MM.1S (cell line): ENCODE measurements at regions not wholly inside any gene's neighbourhood (a gene's known extent, or its start where the extent isn't known, plus 50 kb on each side); places are given as distances from the start of the nearest gene placed in this dataset.
"Not testable (repeated sequence)": the region's sequence is repeated elsewhere in the genome, so short reads cannot be mapped to it uniquely, and the experiment has no call there.

Experiments
- DNase-seq: peaks from one replicate; pipeline ENCODE4 v3.0.0-alpha.2; 2015
- H2AFZ ChIP-seq: fragments of 300-600 bp; sonication (generic); 2 replicates; pipeline ENCODE4 v1.6.0; 2016; ENCODE audit warnings: antibody characterized with exemption, low read length
- H3F3A ChIP-seq: fragments of 300-600 bp; sonication (generic); 2 replicates; pipeline ENCODE4 v1.6.1; 2016; ENCODE audit warnings: mild to moderate bottlenecking, antibody characterized with exemption, low read length, moderate library complexity, mixed read lengths; ENCODE audit not compliant: insufficient read depth
- H3K27ac ChIP-seq: fragments of 300-600 bp; sonication (generic); 2 replicates; pipeline ENCODE4 v1.5.1; 2016; ENCODE audit warnings: mild to moderate bottlenecking, low read length
- H3K27me3 ChIP-seq: fragments of 300-600 bp; sonication (generic); replicated peaks from 2 replicates; pipeline ENCODE4 v1.6.0; 2016; ENCODE audit warnings: low read length; ENCODE audit not compliant: insufficient read depth
- H3K36me3 ChIP-seq: fragments of 300-600 bp; sonication (generic); replicated peaks from 2 replicates; pipeline ENCODE4 v1.6.1; 2016; ENCODE audit warnings: mild to moderate bottlenecking, low read length, mixed read lengths; ENCODE audit not compliant: insufficient read depth
- H3K4me1 ChIP-seq: fragments of 300-600 bp; sonication (generic); 2 replicates; pipeline ENCODE4 v1.6.1; 2016; ENCODE audit warnings: low read length, mixed read lengths
- H3K4me2 ChIP-seq: fragments of 300-600 bp; sonication (generic); 2 replicates; pipeline ENCODE4 v1.6.0; 2016; ENCODE audit warnings: low read depth, low read length
- H3K4me3 ChIP-seq: fragments of 300-600 bp; sonication (generic); 2 replicates; pipeline ENCODE4 v1.5.1; 2016; ENCODE audit warnings: low read length, mixed read lengths
- H3K79me2 ChIP-seq: fragments of 300-600 bp; sonication (generic); 2 replicates; pipeline ENCODE4 v1.6.1; 2016; ENCODE audit warnings: mixed run types, low read length, mixed read lengths
- H3K9ac ChIP-seq: fragments of 300-600 bp; sonication (generic); 2 replicates; pipeline ENCODE4 v1.6.1; 2016; ENCODE audit warnings: low read length, mixed read lengths
- H3K9me2 ChIP-seq: fragments of 300-600 bp; sonication (generic); replicated peaks from 2 replicates; pipeline ENCODE4 v1.6.1; 2016; ENCODE audit warnings: mild to moderate bottlenecking, low read length, mixed read lengths; ENCODE audit not compliant: insufficient read depth
- H3K9me3 ChIP-seq: fragments of 300-600 bp; sonication (generic); replicated peaks from 2 replicates; pipeline ENCODE4 v1.6.1; 2016; ENCODE audit warnings: mild to moderate bottlenecking, low read length, mixed read lengths; ENCODE audit not compliant: insufficient read depth
- H4K20me1 ChIP-seq: fragments of 300-600 bp; sonication (generic); 2 replicates; pipeline ENCODE4 v1.6.1; 2016; ENCODE audit warnings: mild to moderate bottlenecking, low read length, moderate library complexity, mixed read lengths; ENCODE audit not compliant: insufficient read depth
- EZH2 ChIP-seq: fragments of 300-600 bp; sonication (generic); optimal IDR thresholded peaks from 2 replicates; pipeline ENCODE3; 2017; ENCODE audit warnings: low read depth, mild to moderate bottlenecking, antibody characterized with exemption, low read length, mixed read lengths
- EZH2phosphoT487 ChIP-seq: fragments of 300-600 bp; sonication (generic); IDR thresholded peaks from 2 replicates; pipeline ENCODE4 v1.6.1; 2018; ENCODE audit warnings: antibody characterized with exemption, low read length
- TF ChIP-seq, protein P1 (sequence below): fragments of 300-600 bp; sonication (generic); IDR thresholded peaks from 2 replicates; pipeline ENCODE4 v1.5.1; 2016; ENCODE audit warnings: antibody characterized with exemption, low read length, mixed read lengths

DNA sequence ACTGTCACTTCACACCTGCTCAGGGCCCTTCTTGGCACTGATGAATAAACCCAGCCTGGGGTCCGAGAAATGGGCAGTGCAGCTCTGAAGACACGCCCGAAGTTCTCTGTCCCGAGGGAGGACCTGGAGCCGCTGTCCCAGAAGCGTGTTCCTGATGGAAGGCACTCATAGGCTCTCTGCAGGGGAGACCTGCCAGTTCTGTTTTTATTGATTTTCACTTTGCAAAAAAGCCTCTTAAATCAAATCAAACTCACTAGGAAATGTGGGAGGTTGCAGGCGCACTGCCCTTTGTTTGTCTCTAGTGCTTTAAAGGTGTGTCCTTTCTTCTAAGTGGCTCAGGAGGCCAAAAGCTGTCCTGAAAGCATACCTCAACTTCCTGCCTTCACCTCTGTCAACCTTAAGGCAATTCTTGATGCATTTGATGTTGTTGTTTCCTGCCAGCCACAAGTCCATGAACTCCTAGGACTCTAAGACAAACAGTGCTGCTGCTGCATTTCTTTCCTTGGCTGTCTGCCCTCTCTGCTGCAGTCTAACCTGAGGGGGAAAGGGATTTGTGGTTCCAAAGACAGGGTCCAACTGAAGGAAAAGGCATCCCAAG, 663.2 kb downstream of the UQCRFS1 start:
- Histone ChIP-seq H3K9ac (no peak overlapping the region), H4K20me1 (no peaks in the 10 kb centered on the region), H3K9me2 (no peaks in the 10 kb centered on the region), H3F3A (no peaks in the 10 kb centered on the region), H3K36me3 (no peaks in the 10 kb centered on the region), H3K4me1 (peaks cover 12% of the 10 kb centered on the region), H3K9me3 (no peaks in the 10 kb centered on the region), H2AFZ (peak overlapping the region; percentile 45; the same call in 1 of the 2 replicates), H3K79me2 (no peaks in the 10 kb centered on the region), H3K4me3 (no peak overlapping the region), H3K27me3 (no peaks in the 10 kb centered on the region), H3K4me2 (peak overlapping the region; percentile 30), H3K27ac (peak overlapping the region; percentile 23; the same call in 1 of the 2 replicates)
- peak; percentile 71 for DNase-seq
- TF ChIP-seq, protein P1, sequence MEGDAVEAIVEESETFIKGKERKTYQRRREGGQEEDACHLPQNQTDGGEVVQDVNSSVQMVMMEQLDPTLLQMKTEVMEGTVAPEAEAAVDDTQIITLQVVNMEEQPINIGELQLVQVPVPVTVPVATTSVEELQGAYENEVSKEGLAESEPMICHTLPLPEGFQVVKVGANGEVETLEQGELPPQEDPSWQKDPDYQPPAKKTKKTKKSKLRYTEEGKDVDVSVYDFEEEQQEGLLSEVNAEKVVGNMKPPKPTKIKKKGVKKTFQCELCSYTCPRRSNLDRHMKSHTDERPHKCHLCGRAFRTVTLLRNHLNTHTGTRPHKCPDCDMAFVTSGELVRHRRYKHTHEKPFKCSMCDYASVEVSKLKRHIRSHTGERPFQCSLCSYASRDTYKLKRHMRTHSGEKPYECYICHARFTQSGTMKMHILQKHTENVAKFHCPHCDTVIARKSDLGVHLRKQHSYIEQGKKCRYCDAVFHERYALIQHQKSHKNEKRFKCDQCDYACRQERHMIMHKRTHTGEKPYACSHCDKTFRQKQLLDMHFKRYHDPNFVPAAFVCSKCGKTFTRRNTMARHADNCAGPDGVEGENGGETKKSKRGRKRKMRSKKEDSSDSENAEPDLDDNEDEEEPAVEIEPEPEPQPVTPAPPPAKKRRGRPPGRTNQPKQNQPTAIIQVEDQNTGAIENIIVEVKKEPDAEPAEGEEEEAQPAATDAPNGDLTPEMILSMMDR: no peak
- TF ChIP-seq EZH2phosphoT487 (no peak), EZH2 (no peak)

DNA sequence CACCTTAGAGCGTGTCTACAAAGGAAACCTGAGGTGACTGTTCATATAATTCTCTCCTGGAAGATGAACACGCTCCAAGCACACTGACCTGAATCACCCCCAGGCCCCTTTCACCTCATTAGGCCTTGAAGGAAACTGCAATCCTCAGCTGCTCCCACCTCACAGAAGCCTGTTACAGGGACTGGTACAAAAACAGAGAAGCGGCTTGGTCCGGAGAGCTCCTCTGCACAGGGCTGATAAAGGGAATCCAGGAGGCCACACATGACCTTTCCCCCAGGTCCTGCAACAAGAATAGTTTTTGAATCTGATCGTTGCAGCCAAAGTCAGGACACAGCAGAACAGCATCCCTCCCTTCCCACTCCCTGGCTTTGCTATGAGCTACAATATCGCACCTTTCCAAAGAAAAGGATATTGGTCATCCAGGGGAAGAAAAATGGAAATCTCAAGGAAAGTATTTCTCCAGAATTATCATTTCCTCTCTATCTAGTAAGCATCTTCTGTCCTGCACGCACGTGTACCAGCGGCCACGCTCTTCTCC, 666.7 kb downstream of the UQCRFS1 start:
- H3F3A ChIP-seq: no peaks in the 10 kb centered on the region
- no peak overlapping the region for H3K4me2 ChIP-seq
- H3K4me1 ChIP-seq: peaks cover 12% of the 10 kb centered on the region
- H3K79me2 ChIP-seq: no peaks in the 10 kb centered on the region
- no peak overlapping the region for H3K9ac ChIP-seq
- H3K9me2 ChIP-seq: no peaks in the 10 kb centered on the region
- TF ChIP-seq EZH2phosphoT487 (no peak), EZH2 (no peak)
- TF ChIP-seq, protein P1: no peak
- no peaks in the 10 kb centered on the region for H4K20me1 ChIP-seq
- no peak overlapping the region for H2AFZ ChIP-seq
- no peak overlapping the region for H3K27ac ChIP-seq
- no peak for DNase-seq
- H3K9me3 ChIP-seq: no peaks in the 10 kb centered on the region
- H3K36me3 ChIP-seq: no peaks in the 10 kb centered on the region
- H3K27me3 ChIP-seq: no peaks in the 10 kb centered on the region
- H3K4me3 ChIP-seq: no peak overlapping the region

DNA sequence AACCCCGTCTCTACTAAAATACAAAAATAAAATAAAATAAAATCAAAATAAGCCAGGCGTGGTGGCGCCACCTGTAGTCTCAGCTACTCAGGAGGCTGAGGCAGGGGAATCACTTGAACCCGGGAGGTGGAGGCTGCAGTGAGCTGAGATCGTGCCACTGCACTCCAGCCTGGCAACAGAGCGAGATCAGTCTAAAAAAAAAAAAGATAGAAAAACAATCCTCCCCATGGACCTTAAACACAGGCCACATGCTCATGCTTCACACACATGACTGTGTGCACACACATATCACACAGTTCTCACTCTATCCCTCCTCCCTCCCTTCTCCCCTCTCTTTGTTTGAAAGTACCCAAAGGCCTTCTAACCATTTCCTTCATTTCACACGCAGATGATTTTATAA, 667.6 kb downstream of the UQCRFS1 start:
- H3K4me2 ChIP-seq, H3F3A ChIP-seq, H3K4me3 ChIP-seq, H3K79me2 ChIP-seq, H2AFZ ChIP-seq, H3K9ac ChIP-seq, H3K36me3 ChIP-seq, H3K27me3 ChIP-seq, H3K27ac ChIP-seq, H3K9me3 ChIP-seq, DNase-seq, H4K20me1 ChIP-seq, H3K9me2 ChIP-seq: not testable (repeated sequence)
- H3K4me1 ChIP-seq: peaks cover 12% of the 10 kb centered on the region

DNA sequence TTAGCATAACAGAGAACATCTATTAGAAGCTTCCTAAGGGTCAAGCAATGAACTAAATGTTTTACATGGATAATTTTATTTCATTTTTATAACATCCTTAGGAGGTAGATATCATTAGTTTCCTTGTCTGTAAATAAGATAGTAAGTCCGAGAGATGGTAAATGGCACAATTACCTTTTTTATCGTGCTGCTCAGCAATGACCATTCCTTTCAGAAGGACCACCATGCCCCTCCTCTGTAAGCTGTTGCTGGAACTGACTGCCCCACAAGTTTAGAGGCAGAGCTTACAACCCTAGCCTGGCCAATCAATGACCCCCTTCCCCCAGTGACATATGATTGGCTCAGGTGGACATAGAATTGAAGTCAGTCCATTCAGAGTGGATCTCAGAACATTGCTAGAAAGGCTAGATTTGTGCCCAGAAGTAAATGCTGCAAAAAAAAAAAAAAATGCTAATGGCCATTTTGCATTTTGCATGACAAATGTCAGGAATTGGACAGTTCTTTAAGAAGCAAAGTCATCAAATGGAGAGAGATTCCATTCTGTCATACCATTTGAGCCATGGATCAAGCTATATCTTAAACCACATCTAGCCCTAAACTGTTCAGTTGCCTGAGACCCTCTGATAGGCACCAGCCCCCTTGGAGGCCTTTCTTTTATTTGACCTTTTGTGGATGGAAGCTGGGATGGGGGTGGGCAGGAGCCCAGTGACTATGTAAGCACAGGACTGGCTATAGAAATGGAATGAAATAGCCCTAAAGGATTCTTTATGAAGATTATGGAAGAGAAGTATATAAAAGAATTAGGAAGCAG, 668.3 kb downstream of the UQCRFS1 start:
- no peak for TF ChIP-seq EZH2phosphoT487
- TF ChIP-seq, protein P1: no peak
- no peak for TF ChIP-seq EZH2
- Histone ChIP-seq H3F3A (no peaks in the 10 kb centered on the region), H3K27me3 (no peaks in the 10 kb centered on the region), H3K9ac (no peak overlapping the region), H3K9me3 (no peaks in the 10 kb centered on the region), H3K9me2 (no peaks in the 10 kb centered on the region), H2AFZ (no peak overlapping the region), H4K20me1 (no peaks in the 10 kb centered on the region), H3K36me3 (no peaks in the 10 kb centered on the region), H3K4me1 (peaks cover 6% of the 10 kb centered on the region), H3K27ac (no peak overlapping the region), H3K4me2 (no peak overlapping the region), H3K79me2 (no peaks in the 10 kb centered on the region), H3K4me3 (no peak overlapping the region)
- DNase-seq: no peak
